Adrenal gland (tissue), 9 donors: ENCODE measurements at regions not wholly inside any gene's neighbourhood (a gene's known extent, or its start where the extent isn't known, plus 50 kb on each side); places are given as distances from the start of the nearest gene placed in this dataset.

Experiments used
- DNase-seq, 7 donors: peaks; one replicate each; pipeline ENCODE4 v3.0.0-alpha.2; 2019 to 2020
- H3K27ac ChIP-seq, 5 donors: fragments of 200-600 bp; sonication (generic) in 4 of 5; 1 replicate in 3 of 5; 2 replicates in 2 of 5; pipeline versions ENCODE4 v1.5.1 to v1.8.0; 2016 to 2020; ENCODE audit warnings: mild to moderate bottlenecking in 1 of 5
- H3K27me3 ChIP-seq: fragments of 200-600 bp; 2 replicates; pipeline ENCODE4 v1.8.0; 2021
- H3K36me3 ChIP-seq, 2 donors: fragments of 200-600 bp; replicated peaks in 1 of 2; 1 replicate in 1 of 2; 2 replicates in 1 of 2; pipeline versions ENCODE4 v1.5.1 to v1.8.0; 2018 to 2022
- H3K4me1 ChIP-seq, 2 donors: fragments of 200-600 bp; replicated peaks in 1 of 2; 1 replicate in 1 of 2; 2 replicates in 1 of 2; pipeline versions ENCODE4 v1.5.1 to v1.8.0; 2018 to 2021
- H3K4me3 ChIP-seq, 4 donors: fragments of 200-600 bp; sonication (generic) in 3 of 4; one replicate each; pipeline ENCODE4 v1.5.1; 2016 to 2018
- H3K9me3 ChIP-seq, 3 donors: fragments of 200-600 bp; sonication (generic) in 1 of 3; replicated peaks in 1 of 3; 1 replicate in 2 of 3; 2 replicates in 1 of 3; pipeline versions ENCODE4 v1.5.1 to v1.8.0; 2016 to 2021
- CTCF ChIP-seq, 6 experiments: fragments of 450-650 bp in 4 of 6; fragments of 200-600 bp in 2 of 6; sonication (generic) in 1 of 6; IDR thresholded peaks; 1 replicate in 5 of 6; 2 replicates in 1 of 6; pipeline versions ENCODE4 v1.5.1 to v1.8.0; 2016 to 2021; ENCODE audit warnings: antibody characterized with exemption in 6 of 6, mild to moderate bottlenecking in 2 of 6, moderate library complexity in 1 of 6
- POLR2A ChIP-seq, 2 donors: fragments of 450-650 bp; IDR thresholded peaks; one replicate each; pipeline ENCODE4 v1.6.1; 2017; ENCODE audit warnings: antibody characterized with exemption in 2 of 2, mild to moderate bottlenecking in 2 of 2, moderate library complexity in 1 of 2
- WGBS, 4 donors: extraction: QIAGEN DNeasy Blood & Tissue Kit in 2 of 4; methylation state at CpG; one replicate each; pipeline versions ENCODE4 v1.1.5 to v1.1.7; 2013 to 2017; 5-methylcytosine and 5-hydroxymethylcytosine counted together
- intact Hi-C, 2 donors: fragments of 100-400 bp; cut with DNase I; formaldehyde crosslinking; loops; one replicate each; pipeline versions ENCODE4 v1.14.1 to v1.15.0; 2022 to 2023
- donor health status: healthy with polysubstance abuse.
- donor health status: Bipolar disorder and iron deficiency.
- donor health status: DM: yes; HTN: yes; CAD: no.
- donor health status: DM: no; HTN: no; CAD: no.
- donor health status: DM: no; HTN: no; CAD: no.

GRCh38 chr7:68423356-68423755 lies 1174.9 kb upstream of the AUTS2 start:
- intact Hi-C loops: no loop called here
- H3K27me3 ChIP-seq: no peaks in the 10 kb centered on the region
- H3K9me3 ChIP-seq: no peaks in the 10 kb centered on the region
- no peaks in the 10 kb centered on the region for H3K4me1 ChIP-seq
- no peak for DNase-seq
- no peak overlapping the region for H3K4me3 ChIP-seq
- 71 to 86% (median 79%) methylated on average over 5 of the region's 5 CpGs for WGBS, 4 donors
- TF ChIP-seq POLR2A (IDR thresholded peaks at IDR 0.05) (no peak), CTCF (IDR thresholded peaks at IDR 0.05) (no peak)
- H3K36me3 ChIP-seq: no peaks in the 10 kb centered on the region
- H3K27ac ChIP-seq: no peak overlapping the region

GRCh38 chr7:68424658-68425297 lies 1173.5 kb upstream of the AUTS2 start:
- TF ChIP-seq CTCF (IDR thresholded peaks at IDR 0.05): no peak
- no peak for TF ChIP-seq POLR2A (IDR thresholded peaks at IDR 0.05)
- H3K27ac ChIP-seq: no peak overlapping the region
- no peaks in the 10 kb centered on the region for H3K27me3 ChIP-seq
- no peaks in the 10 kb centered on the region for H3K4me1 ChIP-seq
- WGBS, 4 donors: 86 to 92% (median 89%) methylated on average over 4 of the region's 4 CpGs
- DNase-seq: no peak
- H3K4me3 ChIP-seq: no peak overlapping the region
- H3K9me3 ChIP-seq: no peaks in the 10 kb centered on the region
- H3K36me3 ChIP-seq: no peaks in the 10 kb centered on the region
- intact Hi-C loops: no loop called here

GRCh38 chr7:68425377-68425776 lies 1172.9 kb upstream of the AUTS2 start:
- Histone ChIP-seq H3K4me3 (no peak overlapping the region), H3K27ac (no peak overlapping the region), H3K36me3 (no peaks in the 10 kb centered on the region), H3K9me3 (no peaks in the 10 kb centered on the region), H3K27me3 (no peaks in the 10 kb centered on the region), H3K4me1 (no peaks in the 10 kb centered on the region)
- 95 to 100% (median 97%) methylated on average over 3 to 6 of the region's 6 CpGs for WGBS, 4 donors
- no peak for DNase-seq
- TF ChIP-seq POLR2A (IDR thresholded peaks at IDR 0.05): no peak
- TF ChIP-seq CTCF (IDR thresholded peaks at IDR 0.05): no peak
- intact Hi-C loops: no loop called here

GRCh38 chr7:68429411-68430117 lies 1168.7 kb upstream of the AUTS2 start:
- H3K4me3 ChIP-seq: no peak overlapping the region
- H3K9me3 ChIP-seq: no peaks in the 10 kb centered on the region
- H3K27ac ChIP-seq: no peak overlapping the region
- no peaks in the 10 kb centered on the region for H3K27me3 ChIP-seq
- intact Hi-C loops: no loop called here
- no peaks in the 10 kb centered on the region for H3K4me1 ChIP-seq
- no peaks in the 10 kb centered on the region for H3K36me3 ChIP-seq
- TF ChIP-seq CTCF (IDR thresholded peaks at IDR 0.05): no peak
- no peak for TF ChIP-seq POLR2A (IDR thresholded peaks at IDR 0.05)
- DNase-seq: no peak
- WGBS, 4 donors: 78 to 81% (median 79%) methylated on average over 8 of the region's 8 CpGs
